Hematopoietic multipotent progenitor cell (in vitro differentiated cells): ENCODE measurements at regions not wholly inside any gene's neighbourhood (a gene's known extent, or its start where the extent isn't known, plus 50 kb on each side); places are given as distances from the start of the nearest gene placed in this dataset.

Experiments
- DNase-seq, 3 donors: peaks; one replicate each; pipeline ENCODE4 v3.0.0-alpha.2; 2011 to 2015; ENCODE audit warnings: low read depth in 2 of 3, low spot score in 2 of 3

DNA sequence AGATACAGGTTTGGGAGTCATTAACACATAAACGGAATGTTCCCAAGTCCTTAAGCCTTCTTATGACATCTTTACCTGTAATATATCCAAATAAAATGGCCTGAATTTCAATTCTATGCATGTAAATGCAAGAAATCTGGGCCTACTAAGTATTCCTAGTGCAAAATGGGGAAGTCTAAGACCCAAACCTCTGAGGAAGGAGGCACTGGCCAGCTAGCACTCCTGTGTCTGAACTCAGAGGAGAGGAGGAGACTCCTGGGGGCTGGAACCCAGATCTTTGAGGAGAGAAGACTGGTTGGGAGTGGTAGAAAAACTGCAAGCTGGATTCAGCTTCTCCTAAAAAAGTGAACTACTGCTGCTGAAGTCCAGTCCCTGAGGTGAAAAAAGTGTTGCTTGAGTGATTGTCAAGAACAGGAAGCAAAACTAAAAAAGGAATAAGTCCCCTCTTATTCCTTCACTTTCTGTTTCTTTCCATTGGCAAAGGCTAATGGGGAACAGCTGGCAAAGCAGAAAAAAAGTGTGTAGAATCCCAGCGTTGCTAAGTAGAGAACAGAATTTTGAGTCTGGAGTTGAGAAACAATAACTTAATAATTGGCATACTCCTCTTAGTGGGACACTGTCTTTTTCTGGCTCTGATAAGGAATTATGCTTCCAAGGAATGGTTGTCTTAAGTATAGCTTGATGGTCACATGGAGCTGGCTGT lies 54.8 kb upstream of the ATP2C1 start:
- DNase-seq, result peak in 1 of 3 donors; percentile 33

DNA sequence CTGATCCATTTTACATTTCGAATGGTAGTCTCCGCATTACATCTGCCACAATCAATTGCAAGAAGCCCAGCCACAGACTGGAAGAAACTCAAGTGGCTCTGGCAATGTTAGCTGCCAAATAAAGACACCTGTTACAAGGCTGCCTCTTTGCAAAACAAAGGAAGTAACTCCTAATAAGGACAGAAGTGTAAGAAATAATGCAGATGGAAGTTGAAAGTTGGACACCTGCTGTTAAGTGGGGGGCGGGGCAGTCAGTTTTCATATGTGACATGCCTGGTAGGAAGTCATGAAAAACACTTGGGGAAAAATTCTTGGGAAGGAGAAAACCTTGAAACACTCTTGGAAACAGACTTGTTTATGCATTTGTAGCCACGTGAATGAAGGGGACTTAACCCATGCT lies 54.1 kb upstream of the ATP2C1 start:
- DNase-seq, result peak in 1 of 3 donors; percentile 72

DNA sequence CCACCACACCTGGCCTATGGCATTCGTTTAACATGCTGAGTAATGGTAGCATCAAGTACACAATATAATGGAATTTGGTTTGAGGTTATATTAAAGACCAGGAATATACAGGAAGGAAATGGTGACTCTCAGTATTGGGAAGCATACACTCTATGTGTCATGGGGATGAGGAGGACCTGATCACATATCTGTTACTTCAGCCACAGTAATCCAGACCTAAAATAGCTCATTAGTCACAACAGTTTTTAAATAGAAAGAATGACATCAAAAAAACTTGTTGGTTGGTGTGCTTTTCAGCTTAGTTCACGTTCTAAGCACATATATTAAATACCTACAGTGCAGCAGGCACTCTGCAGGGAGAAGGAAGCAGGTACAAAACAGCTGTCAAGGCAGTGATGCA lies 52.5 kb upstream of the ATP2C1 start:
- no peak for DNase-seq

DNA sequence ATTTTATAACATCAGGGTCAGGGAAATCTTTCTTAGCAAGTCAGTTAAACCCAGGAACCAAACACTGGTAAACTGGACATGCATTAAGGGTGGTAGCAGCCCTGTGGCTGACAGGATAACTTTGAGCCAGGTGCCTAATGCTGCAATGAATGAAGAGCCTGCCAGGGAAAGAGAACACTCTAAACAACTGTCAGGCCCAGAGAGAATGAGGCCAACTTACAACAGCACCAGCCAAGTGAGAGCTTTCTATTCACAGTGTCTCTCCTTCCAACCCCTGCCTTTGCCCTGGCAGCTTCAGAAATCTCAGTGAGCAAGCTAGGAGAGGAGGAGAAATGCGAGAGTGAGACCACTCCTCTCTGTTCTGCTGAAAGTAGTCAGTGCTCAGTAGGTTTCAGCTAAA lies 50.4 kb upstream of the ATP2C1 start:
- no peak for DNase-seq
